ENCODE measurements at regions not wholly inside any gene's neighbourhood (a gene's known extent, or its start where the extent isn't known, plus 50 kb on each side); places are given as distances from the start of the nearest gene placed in this dataset.

GRCh38 chr5:53389093-53389492 lies 91.3 kb upstream of the FST start:
- H3K9me3 ChIP-seq (ENCODE audit: control insufficient read depth, insufficient read depth, low read length) = peaks cover 6% of the 10 kb centered on the region
- no peaks in the 10 kb centered on the region for H3K36me3 ChIP-seq (ENCODE audit: control insufficient read depth, insufficient read depth, low read length)
- no peak overlapping the region for H3K27ac ChIP-seq (ENCODE audit: low read depth, low read length)
- no peaks in the 10 kb centered on the region for H3K27me3 ChIP-seq (ENCODE audit: control insufficient read depth, insufficient read depth, low read length)
- no peaks in the 10 kb centered on the region for H3K4me1 ChIP-seq (ENCODE audit: control insufficient read depth, insufficient read depth, low read length)
- H3K4me3 ChIP-seq (ENCODE audit: low read depth, low read length) = no peak overlapping the region
- no peak overlapping the region for H3K9ac ChIP-seq (ENCODE audit: low read depth, low read length)

- Histone ChIP-seq H3K27ac (ENCODE audit: low read depth, low read length) (no peak overlapping the region), H3K9ac (ENCODE audit: low read depth, low read length) (no peak overlapping the region), H3K4me3 (ENCODE audit: low read depth, low read length) (no peak overlapping the region), H3K36me3 (ENCODE audit: control insufficient read depth, insufficient read depth, low read length) (no peaks in the 10 kb centered on the region), H3K9me3 (ENCODE audit: control insufficient read depth, insufficient read depth, low read length) (peaks cover 6% of the 10 kb centered on the region), H3K4me1 (ENCODE audit: control insufficient read depth, insufficient read depth, low read length) (no peaks in the 10 kb centered on the region), H3K27me3 (ENCODE audit: control insufficient read depth, insufficient read depth, low read length) (no peaks in the 10 kb centered on the region)
Observed at GRCh38 chr5:53392073-53392472, 88.4 kb upstream of the FST start.

- H3K36me3 ChIP-seq (ENCODE audit: control insufficient read depth, insufficient read depth, low read length) = no peaks in the 10 kb centered on the region
- no peak overlapping the region for H3K27ac ChIP-seq (ENCODE audit: low read depth, low read length)
- H3K9me3 ChIP-seq (ENCODE audit: control insufficient read depth, insufficient read depth, low read length) = 0 out of 2 replicates have a peak, but pooled peaks cover 2% of the 10 kb centered on the region
- no peaks in the 10 kb centered on the region for H3K4me1 ChIP-seq (ENCODE audit: control insufficient read depth, insufficient read depth, low read length)
- no peak overlapping the region for H3K9ac ChIP-seq (ENCODE audit: low read depth, low read length)
- H3K27me3 ChIP-seq (ENCODE audit: control insufficient read depth, insufficient read depth, low read length) = no peaks in the 10 kb centered on the region
- H3K4me3 ChIP-seq (ENCODE audit: low read depth, low read length) = no peak overlapping the region
Observed at GRCh38 chr5:53394808-53395207, 85.6 kb upstream of the FST start.

GRCh38 chr5:53397141-53397757 lies 83.2 kb upstream of the FST start:
- no peaks in the 10 kb centered on the region for H3K9me3 ChIP-seq (ENCODE audit: control insufficient read depth, insufficient read depth, low read length)
- H3K27me3 ChIP-seq (ENCODE audit: control insufficient read depth, insufficient read depth, low read length) = no peaks in the 10 kb centered on the region
- no peaks in the 10 kb centered on the region for H3K4me1 ChIP-seq (ENCODE audit: control insufficient read depth, insufficient read depth, low read length)
- H3K9ac ChIP-seq (ENCODE audit: low read depth, low read length) = no peak overlapping the region
- no peak overlapping the region for H3K27ac ChIP-seq (ENCODE audit: low read depth, low read length)
- no peaks in the 10 kb centered on the region for H3K36me3 ChIP-seq (ENCODE audit: control insufficient read depth, insufficient read depth, low read length)
- no peak overlapping the region for H3K4me3 ChIP-seq (ENCODE audit: low read depth, low read length)

GRCh38 chr5:53397845-53398244 lies 82.6 kb upstream of the FST start:
- Histone ChIP-seq H3K4me3 (ENCODE audit: low read depth, low read length) (no peak overlapping the region), H3K27ac (ENCODE audit: low read depth, low read length) (no peak overlapping the region), H3K9me3 (ENCODE audit: control insufficient read depth, insufficient read depth, low read length) (no peaks in the 10 kb centered on the region), H3K27me3 (ENCODE audit: control insufficient read depth, insufficient read depth, low read length) (no peaks in the 10 kb centered on the region), H3K4me1 (ENCODE audit: control insufficient read depth, insufficient read depth, low read length) (no peaks in the 10 kb centered on the region), H3K36me3 (ENCODE audit: control insufficient read depth, insufficient read depth, low read length) (no peaks in the 10 kb centered on the region), H3K9ac (ENCODE audit: low read depth, low read length) (no peak overlapping the region)

- H3K36me3 ChIP-seq (ENCODE audit: control insufficient read depth, insufficient read depth, low read length) = no peaks in the 10 kb centered on the region
- H3K27me3 ChIP-seq (ENCODE audit: control insufficient read depth, insufficient read depth, low read length) = no peaks in the 10 kb centered on the region
- no peak overlapping the region for H3K27ac ChIP-seq (ENCODE audit: low read depth, low read length)
- H3K9ac ChIP-seq (ENCODE audit: low read depth, low read length) = no peak overlapping the region
- H3K4me3 ChIP-seq (ENCODE audit: low read depth, low read length) = no peak overlapping the region
- no peaks in the 10 kb centered on the region for H3K4me1 ChIP-seq (ENCODE audit: control insufficient read depth, insufficient read depth, low read length)
- no peaks in the 10 kb centered on the region for H3K9me3 ChIP-seq (ENCODE audit: control insufficient read depth, insufficient read depth, low read length)
Observed at GRCh38 chr5:53399926-53400697, 80.3 kb upstream of the FST start.

GRCh38 chr5:53403291-53403690 lies 77.1 kb upstream of the FST start:
- no peaks in the 10 kb centered on the region for H3K4me1 ChIP-seq (ENCODE audit: control insufficient read depth, insufficient read depth, low read length)
- no peaks in the 10 kb centered on the region for H3K36me3 ChIP-seq (ENCODE audit: control insufficient read depth, insufficient read depth, low read length)
- H3K4me3 ChIP-seq (ENCODE audit: low read depth, low read length) = no peak overlapping the region
- no peak overlapping the region for H3K27ac ChIP-seq (ENCODE audit: low read depth, low read length)
- H3K27me3 ChIP-seq (ENCODE audit: control insufficient read depth, insufficient read depth, low read length) = no peaks in the 10 kb centered on the region
- no peaks in the 10 kb centered on the region for H3K9me3 ChIP-seq (ENCODE audit: control insufficient read depth, insufficient read depth, low read length)
- no peak overlapping the region for H3K9ac ChIP-seq (ENCODE audit: low read depth, low read length)

GRCh38 chr5:53403758-53404157 lies 76.7 kb upstream of the FST start:
- no peak overlapping the region for H3K4me3 ChIP-seq (ENCODE audit: low read depth, low read length)
- no peak overlapping the region for H3K27ac ChIP-seq (ENCODE audit: low read depth, low read length)
- H3K4me1 ChIP-seq (ENCODE audit: control insufficient read depth, insufficient read depth, low read length) = no peaks in the 10 kb centered on the region

GRCh38 chr5:53405396-53405795 lies 75.0 kb upstream of the FST start:
- Histone ChIP-seq H3K27ac (ENCODE audit: low read depth, low read length) (no peak overlapping the region), H3K27me3 (ENCODE audit: control insufficient read depth, insufficient read depth, low read length) (no peaks in the 10 kb centered on the region), H3K4me1 (ENCODE audit: control insufficient read depth, insufficient read depth, low read length) (no peaks in the 10 kb centered on the region), H3K9me3 (ENCODE audit: control insufficient read depth, insufficient read depth, low read length) (no peaks in the 10 kb centered on the region), H3K36me3 (ENCODE audit: control insufficient read depth, insufficient read depth, low read length) (no peaks in the 10 kb centered on the region), H3K9ac (ENCODE audit: low read depth, low read length) (no peak overlapping the region), H3K4me3 (ENCODE audit: low read depth, low read length) (no peak overlapping the region)

More at GRCh38 chr5:53403758-53404157, 76.7 kb upstream of the FST start:
- Histone ChIP-seq H3K9me3 (ENCODE audit: control insufficient read depth, insufficient read depth, low read length) (no peaks in the 10 kb centered on the region), H3K9ac (ENCODE audit: low read depth, low read length) (no peak overlapping the region), H3K36me3 (ENCODE audit: control insufficient read depth, insufficient read depth, low read length) (no peaks in the 10 kb centered on the region), H3K27me3 (ENCODE audit: control insufficient read depth, insufficient read depth, low read length) (no peaks in the 10 kb centered on the region)

GRCh38 chr5:53406630-53407316 lies 73.7 kb upstream of the FST start:
- Histone ChIP-seq H3K4me1 (ENCODE audit: control insufficient read depth, insufficient read depth, low read length) (no peaks in the 10 kb centered on the region), H3K36me3 (ENCODE audit: control insufficient read depth, insufficient read depth, low read length) (no peaks in the 10 kb centered on the region), H3K9me3 (ENCODE audit: control insufficient read depth, insufficient read depth, low read length) (no peaks in the 10 kb centered on the region), H3K27ac (ENCODE audit: low read depth, low read length) (no peak overlapping the region), H3K27me3 (ENCODE audit: control insufficient read depth, insufficient read depth, low read length) (no peaks in the 10 kb centered on the region), H3K9ac (ENCODE audit: low read depth, low read length) (no peak overlapping the region), H3K4me3 (ENCODE audit: low read depth, low read length) (no peak overlapping the region)

GRCh38 chr5:53407373-53407772 lies 73.1 kb upstream of the FST start:
- Histone ChIP-seq H3K4me1 (ENCODE audit: control insufficient read depth, insufficient read depth, low read length) (no peaks in the 10 kb centered on the region), H3K9me3 (ENCODE audit: control insufficient read depth, insufficient read depth, low read length) (no peaks in the 10 kb centered on the region), H3K9ac (ENCODE audit: low read depth, low read length) (no peak overlapping the region), H3K4me3 (ENCODE audit: low read depth, low read length) (no peak overlapping the region), H3K36me3 (ENCODE audit: control insufficient read depth, insufficient read depth, low read length) (no peaks in the 10 kb centered on the region), H3K27ac (ENCODE audit: low read depth, low read length) (no peak overlapping the region), H3K27me3 (ENCODE audit: control insufficient read depth, insufficient read depth, low read length) (no peaks in the 10 kb centered on the region)
